A673 (cell line): ENCODE measurements at regions not wholly inside any gene's neighbourhood (a gene's known extent, or its start where the extent isn't known, plus 50 kb on each side); places are given as distances from the start of the nearest gene placed in this dataset.

Source experiments
- BruUV-seq: library from RNA; stranded (reverse); fragments of 400-500 nt; replicated peaks from 2 replicates; lab custom pipeline; 2021; lab: Mats Ljungman, UMichigan
- CTCF ChIA-PET: fragments of 300-600 bp; sonication (Branson Sonifier 250); formaldehyde crosslinking; loops from one replicate; lab custom pipeline; 2022; ENCODE audit warnings: antibody characterized with exemption; lab: Charles Lee
- POLR2A ChIA-PET: fragments of 300-600 bp; sonication (Branson Sonifier 250); formaldehyde crosslinking; loops from one replicate; lab custom pipeline; 2022; ENCODE audit warnings: antibody characterized with exemption; ENCODE audit not compliant: low non-redundant PET; lab: Charles Lee
- DNase-seq: peaks from one replicate; pipeline ENCODE4 v3.0.0-alpha.2; 2015; ENCODE audit warnings: low spot score
- H3K27ac ChIP-seq: fragments of 200-600 bp; sonication (generic); 2 replicates; pipeline ENCODE4 v1.5.1; 2016; ENCODE audit warnings: mixed run types, low read depth, mild to moderate bottlenecking, mixed read lengths, antibody characterized with exemption, low read length; ENCODE audit not compliant: poor library complexity, severe bottlenecking
- H3K27me3 ChIP-seq: fragments of 200-600 bp; sonication (generic); replicated peaks from 2 replicates; pipeline ENCODE4 v1.6.1; 2017; ENCODE audit warnings: mixed run types, low read depth, mild to moderate bottlenecking, mixed read lengths, antibody characterized with exemption, low read length; ENCODE audit not compliant: insufficient read depth, poor library complexity
- H3K36me3 ChIP-seq: fragments of 200-600 bp; sonication (generic); 2 replicates; pipeline ENCODE4 v1.6.1; 2016; ENCODE audit warnings: mixed run types, mild to moderate bottlenecking, mixed read lengths, antibody characterized with exemption, low read length; ENCODE audit not compliant: insufficient read depth, poor library complexity, severe bottlenecking
- H3K4me1 ChIP-seq: fragments of 200-600 bp; sonication (generic); 2 replicates; pipeline ENCODE4 v1.6.1; 2017; ENCODE audit warnings: mixed run types, mild to moderate bottlenecking, mixed read lengths, antibody characterized with exemption, low read length; ENCODE audit not compliant: insufficient read depth, poor library complexity, severe bottlenecking
- H3K4me3 ChIP-seq: fragments of 200-600 bp; sonication (generic); 2 replicates; pipeline ENCODE4 v1.5.1; 2016; ENCODE audit warnings: low read depth, mixed run types, mild to moderate bottlenecking, mixed read lengths, low read length; ENCODE audit not compliant: poor library complexity, severe bottlenecking
- H3K9me3 ChIP-seq: fragments of 200-600 bp; sonication (generic); 2 replicates; pipeline ENCODE4 v1.6.1; 2016; ENCODE audit warnings: mixed run types, low read depth, mild to moderate bottlenecking, mixed read lengths, antibody characterized with exemption, low read length; ENCODE audit not compliant: poor library complexity, severe bottlenecking
- EZH2 ChIP-seq: fragments of 200-600 bp; sonication (generic); IDR thresholded peaks from 2 replicates; pipeline ENCODE4 v1.6.1; 2017; ENCODE audit warnings: borderline replicate concordance, low read depth, mild to moderate bottlenecking, mixed read lengths, antibody characterized with exemption, low read length; ENCODE audit not compliant: poor library complexity, severe bottlenecking
- intact Hi-C: fragments of 100-400 bp; cut with micrococcal nuclease; formaldehyde crosslinking; loops from one replicate; pipeline ENCODE4 v1.10.0; 2022; ENCODE audit not compliant: unreplicated experiment
- TF ChIP-seq, protein P1 (sequence below): fragments of 300-800, 200-600 bp; sonication (generic); conservative IDR thresholded peaks from 2 replicates; pipeline ENCODE4 v1.5.1; 2017; ENCODE audit warnings: low read depth, mild to moderate bottlenecking, antibody characterized with exemption, low read length, moderate library complexity, mixed read lengths

DNA sequence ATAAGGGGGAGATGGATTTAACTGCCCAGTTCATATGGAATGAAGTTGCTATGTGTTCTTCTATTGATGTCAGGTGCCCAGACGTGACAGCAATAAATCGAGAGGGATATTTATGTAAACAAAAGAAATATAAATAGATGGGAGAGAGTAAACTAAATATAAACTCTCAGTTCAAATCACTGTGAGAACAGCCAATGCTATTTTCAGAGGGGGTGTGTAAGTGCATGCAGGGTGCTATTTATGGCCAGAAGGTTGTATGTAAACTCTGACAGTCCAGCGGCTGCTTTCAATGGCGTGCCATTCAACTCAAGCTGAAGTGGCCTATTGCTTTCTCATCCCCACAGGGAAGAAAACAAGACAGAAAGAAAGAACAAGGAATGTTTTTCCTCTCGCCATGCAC lies 127.2 kb downstream of the KCNA5 start:
- POLR2A ChIA-PET = no interaction called here
- peaks cover 19% of the 10 kb centered on the region for H3K27me3 ChIP-seq
- H3K4me3 ChIP-seq = no peak overlapping the region
- BruUV-seq = no TSS peak
- H3K9me3 ChIP-seq = no peaks in the 10 kb centered on the region
- no peaks in the 10 kb centered on the region for H3K4me1 ChIP-seq
- no peak for TF ChIP-seq EZH2
- TF ChIP-seq, protein P1, sequence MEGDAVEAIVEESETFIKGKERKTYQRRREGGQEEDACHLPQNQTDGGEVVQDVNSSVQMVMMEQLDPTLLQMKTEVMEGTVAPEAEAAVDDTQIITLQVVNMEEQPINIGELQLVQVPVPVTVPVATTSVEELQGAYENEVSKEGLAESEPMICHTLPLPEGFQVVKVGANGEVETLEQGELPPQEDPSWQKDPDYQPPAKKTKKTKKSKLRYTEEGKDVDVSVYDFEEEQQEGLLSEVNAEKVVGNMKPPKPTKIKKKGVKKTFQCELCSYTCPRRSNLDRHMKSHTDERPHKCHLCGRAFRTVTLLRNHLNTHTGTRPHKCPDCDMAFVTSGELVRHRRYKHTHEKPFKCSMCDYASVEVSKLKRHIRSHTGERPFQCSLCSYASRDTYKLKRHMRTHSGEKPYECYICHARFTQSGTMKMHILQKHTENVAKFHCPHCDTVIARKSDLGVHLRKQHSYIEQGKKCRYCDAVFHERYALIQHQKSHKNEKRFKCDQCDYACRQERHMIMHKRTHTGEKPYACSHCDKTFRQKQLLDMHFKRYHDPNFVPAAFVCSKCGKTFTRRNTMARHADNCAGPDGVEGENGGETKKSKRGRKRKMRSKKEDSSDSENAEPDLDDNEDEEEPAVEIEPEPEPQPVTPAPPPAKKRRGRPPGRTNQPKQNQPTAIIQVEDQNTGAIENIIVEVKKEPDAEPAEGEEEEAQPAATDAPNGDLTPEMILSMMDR = no peak
- CTCF ChIA-PET = no interaction called here
- no peak overlapping the region for H3K27ac ChIP-seq
- no peaks in the 10 kb centered on the region for H3K36me3 ChIP-seq
- no peak for DNase-seq
- intact Hi-C loops = loop anchor here (2.0 to 5.0 kb wide), 2 partner anchors 272 to 341 kb away; no protein-coding TSS in a partner anchor

DNA sequence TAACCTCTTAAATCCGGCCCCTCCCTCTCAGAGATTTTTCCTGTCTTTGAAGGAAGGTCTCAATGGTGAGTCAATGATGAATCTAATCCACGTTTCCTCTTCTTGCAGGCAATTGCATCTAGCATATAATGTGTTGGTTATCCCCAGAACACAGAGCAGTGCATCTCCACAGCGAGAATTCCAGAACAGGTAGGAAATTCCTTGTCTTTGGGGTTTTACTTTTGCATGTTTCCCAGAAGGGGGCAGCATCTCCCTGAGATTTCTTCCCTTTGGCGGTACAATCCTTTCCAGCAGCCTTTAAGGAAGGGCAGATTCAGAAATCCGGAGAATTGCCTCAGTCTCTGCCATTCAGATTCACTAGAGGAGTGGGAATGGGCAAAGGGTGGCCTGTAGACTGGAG lies 128.0 kb downstream of the KCNA5 start:
- ChIA-PET CTCF (interaction anchor here (0.5 kb wide), 1 partner anchor 626 kb away, joined by 3 read pairs; no protein-coding TSS in a partner anchor), POLR2A (no interaction called here)
- no peak overlapping the region for H3K27ac ChIP-seq
- TF ChIP-seq EZH2 = no peak
- TF ChIP-seq, protein P1 = peak; percentile 69
- no peak overlapping the region for H3K4me3 ChIP-seq
- no peaks in the 10 kb centered on the region for H3K9me3 ChIP-seq
- intact Hi-C loops = loop anchor here (2.0 to 5.0 kb wide), 2 partner anchors 271 to 341 kb away; no protein-coding TSS in a partner anchor
- H3K27me3 ChIP-seq = peaks cover 18% of the 10 kb centered on the region
- no TSS peak for BruUV-seq
- peak; percentile 37 for DNase-seq
- no peaks in the 10 kb centered on the region for H3K36me3 ChIP-seq
- no peaks in the 10 kb centered on the region for H3K4me1 ChIP-seq

DNA sequence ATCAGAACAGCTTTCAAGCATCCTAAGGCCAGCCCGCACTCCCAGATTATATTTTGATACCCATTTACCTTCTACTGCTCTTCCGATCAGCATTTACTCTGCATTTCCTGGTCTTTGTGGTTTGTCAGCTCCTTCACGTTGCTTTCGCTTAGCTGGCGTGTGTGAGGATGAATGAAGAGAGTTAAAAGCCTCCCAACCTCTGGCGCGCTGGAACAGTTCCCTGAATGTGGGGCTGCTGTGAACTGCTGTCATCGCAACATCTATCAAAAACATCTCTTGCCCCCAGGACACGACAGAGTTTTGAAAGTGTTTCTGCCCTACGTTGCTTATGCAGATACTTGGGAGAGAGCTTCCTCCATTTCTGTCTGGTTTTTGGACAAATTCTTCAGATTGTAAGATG lies 129.2 kb downstream of the KCNA5 start:
- no peak overlapping the region for H3K27ac ChIP-seq
- ChIA-PET CTCF (no interaction called here), POLR2A (no interaction called here)
- H3K27me3 ChIP-seq = peaks cover 18% of the 10 kb centered on the region
- BruUV-seq = no TSS peak
- no peak for DNase-seq
- H3K4me1 ChIP-seq = no peaks in the 10 kb centered on the region
- no peaks in the 10 kb centered on the region for H3K36me3 ChIP-seq
- TF ChIP-seq EZH2 = no peak
- TF ChIP-seq, protein P1 = no peak
- intact Hi-C loops = loop anchor here (5.0 kb wide), 1 partner anchor 339 kb away; no protein-coding TSS in a partner anchor
- H3K9me3 ChIP-seq = no peaks in the 10 kb centered on the region
- no peak overlapping the region for H3K4me3 ChIP-seq
